EL (cell line): ENCODE measurements at regions not wholly inside any gene's neighbourhood (a gene's known extent, or its start where the extent isn't known, plus 50 kb on each side); places are given as distances from the start of the nearest gene placed in this dataset.
A peak's percentile ranks its signal among the peaks of the same experiment; 100 is the strongest.

ENCODE experiments used
- DNase-seq: peaks from one replicate; pipeline ENCODE4 v3.0.0-alpha.2; 2016

DNA sequence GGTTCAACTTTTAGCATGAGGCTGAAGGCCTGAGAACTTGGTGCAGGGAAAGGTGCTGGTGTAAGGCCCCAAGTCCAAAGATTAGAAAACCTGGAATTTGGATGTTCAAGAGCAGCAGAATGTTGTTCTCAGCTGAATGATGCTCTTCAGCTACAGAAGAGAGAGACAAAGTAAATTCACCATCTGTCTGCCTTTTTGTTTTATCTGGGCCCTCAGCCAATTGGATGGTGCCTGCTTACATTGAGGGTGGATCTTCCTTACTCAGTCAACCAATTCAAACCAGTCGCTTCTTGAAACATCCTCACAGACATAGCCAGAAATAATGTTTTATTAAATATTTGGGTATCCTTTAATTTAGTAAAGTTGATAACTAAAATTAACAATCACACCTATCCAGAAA lies 748.2 kb upstream of the ADAMTS5 start:
- no peak for DNase-seq

DNA sequence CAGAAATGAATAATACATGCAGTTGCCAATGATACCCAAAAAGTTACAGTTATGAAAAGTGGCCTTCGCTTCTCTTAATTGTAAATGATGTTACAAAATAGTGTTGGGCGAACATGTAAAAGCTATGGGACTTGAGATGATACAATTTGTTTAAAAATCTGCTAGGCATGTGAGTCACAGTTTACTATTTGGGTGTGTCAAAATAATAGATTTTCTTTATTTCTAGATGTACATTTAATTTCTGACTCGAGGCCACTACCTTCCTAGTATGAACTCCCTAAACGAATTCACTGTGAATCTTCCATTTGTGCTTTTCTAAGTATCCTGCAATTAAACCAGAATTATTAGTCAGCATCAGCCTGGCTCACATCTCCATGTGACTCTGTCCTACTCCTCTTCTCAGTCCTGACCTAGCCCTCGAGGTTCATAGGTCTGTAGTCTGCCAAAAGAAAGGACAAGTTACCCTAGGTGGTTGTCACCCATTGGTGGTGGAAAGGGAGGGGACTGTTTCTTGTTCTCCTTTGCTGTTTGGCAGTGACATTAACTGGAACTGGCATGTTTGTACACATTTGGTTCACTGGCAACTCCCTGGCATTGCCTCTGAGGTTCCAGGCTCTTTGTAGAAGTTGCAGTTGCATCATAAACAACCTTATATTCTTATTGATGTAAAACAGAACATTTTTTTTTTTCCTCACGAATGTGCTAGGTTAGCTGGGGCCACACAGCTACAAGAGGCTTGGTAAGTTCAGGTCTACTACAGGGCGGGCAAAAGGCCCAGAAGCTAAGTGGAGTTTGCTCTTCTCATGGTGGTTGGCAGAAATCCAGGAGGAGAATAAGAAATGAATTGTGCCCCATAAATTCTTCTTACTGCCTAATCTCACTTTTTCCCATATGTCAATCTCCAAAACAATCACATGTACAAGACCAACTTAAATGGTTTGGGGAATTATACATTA lies 746.5 kb upstream of the ADAMTS5 start:
- no peak for DNase-seq

DNA sequence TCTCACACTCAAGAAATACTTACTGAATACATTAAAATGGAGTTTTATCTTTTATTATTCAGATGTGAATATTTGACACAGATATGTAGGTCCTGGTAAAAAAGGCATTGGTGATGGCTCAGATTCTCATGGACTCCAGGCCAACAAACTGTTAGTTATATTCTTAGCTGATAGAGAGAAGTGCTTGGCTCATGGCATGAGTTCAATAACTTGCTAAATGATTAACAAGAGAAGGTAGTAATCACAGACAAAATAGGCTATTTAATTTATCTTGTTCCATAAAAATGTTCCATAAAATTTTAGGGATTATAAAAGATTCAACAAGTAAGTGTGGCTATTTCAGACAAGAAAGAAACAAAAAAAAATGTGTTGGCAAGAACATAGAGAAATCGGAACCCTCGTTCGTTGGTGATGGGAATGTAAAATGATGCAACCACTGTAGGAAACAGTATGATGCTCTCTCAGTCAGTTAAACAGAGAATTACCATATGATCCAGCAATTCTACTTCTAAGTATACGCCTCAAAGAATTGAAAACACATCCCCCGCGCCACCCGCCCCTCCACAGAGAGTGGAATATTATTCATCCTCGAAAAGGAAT lies 737.8 kb upstream of the ADAMTS5 start:
- no peak for DNase-seq

DNA sequence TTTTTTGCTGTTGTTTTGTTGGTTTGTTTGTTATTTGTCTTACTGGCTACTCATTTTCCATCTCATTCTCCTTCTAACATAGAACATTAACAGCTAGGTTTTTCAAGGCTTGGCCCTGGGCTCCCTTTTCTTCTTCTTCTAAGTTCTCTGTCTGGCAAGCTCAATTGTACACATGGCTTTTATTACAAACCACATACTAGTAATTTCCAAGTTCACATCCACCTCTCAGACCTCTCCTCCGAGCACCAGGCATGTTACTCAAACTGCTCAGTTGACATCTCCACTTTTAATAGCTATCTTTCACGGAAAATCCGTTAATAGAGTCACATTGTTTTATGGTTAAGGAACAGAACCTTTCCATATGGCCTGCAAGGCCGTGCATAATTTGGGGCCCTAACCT lies 736.9 kb upstream of the ADAMTS5 start:
- no peak for DNase-seq

DNA sequence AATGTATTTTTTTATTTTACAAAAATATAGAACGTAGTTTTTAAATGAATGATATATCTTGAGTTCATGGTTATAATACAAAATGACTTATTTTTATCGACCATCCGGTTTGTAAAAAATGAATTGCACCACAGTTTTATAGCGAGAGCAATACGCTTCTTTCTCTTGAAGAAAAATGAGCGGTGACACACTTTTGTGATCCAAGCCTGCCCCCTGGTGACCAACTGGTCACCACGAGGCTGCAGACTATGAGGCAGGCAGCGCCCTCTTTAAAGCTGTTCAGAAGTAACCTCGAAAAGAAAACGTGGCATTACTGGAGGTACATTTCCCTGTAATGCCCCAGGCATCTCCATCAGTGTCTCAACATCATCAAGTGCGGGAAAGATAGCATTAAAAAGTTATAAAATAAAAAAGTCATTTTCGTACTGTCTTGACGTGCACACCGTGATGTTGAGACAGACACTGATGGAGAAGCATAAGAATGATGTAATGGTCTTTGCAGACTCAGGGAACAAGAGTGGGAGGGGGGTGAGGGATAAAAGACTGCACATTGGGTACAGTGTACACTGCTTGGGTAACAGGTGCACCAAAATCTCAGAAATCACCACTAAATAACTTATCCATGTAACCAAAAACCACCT lies 734.2 kb upstream of the ADAMTS5 start:
- DNase-seq, result peak; percentile 88

DNA sequence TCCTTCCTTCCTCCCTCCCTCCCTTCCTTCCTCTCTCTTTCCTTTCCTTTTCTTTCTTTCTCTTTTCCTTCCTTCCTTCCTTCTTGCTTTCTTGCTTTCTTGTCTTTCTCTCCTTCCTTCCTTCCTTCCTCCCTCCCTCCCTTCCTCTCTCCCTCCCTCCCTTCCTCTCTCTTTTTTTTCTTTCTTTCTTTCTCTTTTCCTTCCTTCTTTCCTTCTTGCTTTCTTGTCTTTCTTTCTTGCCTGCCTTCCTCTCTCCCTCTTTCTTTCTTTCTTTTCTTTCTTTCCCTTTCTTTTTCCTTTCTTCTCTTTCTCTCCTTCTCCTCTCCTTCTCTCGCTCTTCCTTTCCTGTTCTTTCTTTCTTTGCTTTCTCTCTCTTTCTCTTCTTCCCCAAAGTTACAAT lies 728.4 kb upstream of the ADAMTS5 start:
- no peak for DNase-seq

DNA sequence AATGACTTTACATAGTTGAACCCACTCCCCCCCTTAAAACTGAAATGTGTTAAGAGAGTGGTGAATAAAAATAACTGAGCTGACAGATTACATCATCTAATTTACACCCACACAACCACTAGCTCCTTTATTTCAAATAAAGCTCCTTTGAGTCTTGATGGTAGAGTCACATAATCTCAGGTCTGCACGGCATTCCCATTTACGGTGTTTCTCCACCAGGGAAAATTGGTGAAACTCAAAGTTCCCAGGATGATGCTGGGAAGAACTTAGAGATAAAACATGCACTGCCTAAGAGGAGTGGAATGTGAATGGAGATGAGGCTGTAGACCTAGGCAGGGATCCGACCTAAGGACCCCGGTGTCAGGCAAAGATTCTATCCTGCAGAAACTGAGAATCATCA lies 727.8 kb upstream of the ADAMTS5 start:
- DNase-seq, result peak; percentile 37

DNA sequence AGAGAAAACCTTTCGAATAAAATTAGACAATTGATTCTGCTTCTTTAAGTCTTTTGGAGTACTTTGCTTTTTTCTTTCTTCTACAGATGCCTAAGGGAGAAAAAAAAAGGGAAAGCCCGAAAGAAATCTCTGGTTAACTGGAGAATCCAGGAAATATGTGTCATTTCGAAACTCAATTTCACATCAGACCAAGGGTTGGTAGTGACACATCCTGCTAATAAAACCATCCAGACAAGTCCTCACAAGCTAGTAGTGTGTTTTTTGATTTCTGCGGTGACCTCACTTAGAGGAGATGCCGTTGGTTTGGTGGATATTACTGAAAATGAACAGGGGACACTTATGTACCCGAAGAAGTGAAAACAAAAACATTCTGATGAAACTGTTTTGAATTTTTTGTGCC lies 726.5 kb upstream of the ADAMTS5 start:
- DNase-seq, result peak; percentile 91

DNA sequence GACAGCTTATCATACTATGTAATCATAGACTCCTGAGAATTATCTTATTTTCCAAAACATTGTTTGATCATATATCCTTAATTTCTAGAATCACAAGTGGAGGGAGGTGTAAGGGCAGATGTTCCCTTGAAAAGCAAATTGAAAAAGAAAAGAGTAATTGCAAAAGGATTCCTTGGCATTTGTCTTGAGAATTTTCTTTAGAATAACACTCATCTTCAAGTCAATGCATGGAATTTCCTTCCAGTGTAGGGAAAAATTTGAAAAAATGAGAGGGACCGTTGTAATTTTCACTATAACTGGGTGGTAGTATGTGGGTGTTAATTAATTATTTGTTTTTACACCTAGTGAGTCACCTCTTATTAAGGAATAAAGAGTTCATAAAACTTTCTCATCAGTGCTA lies 724.6 kb upstream of the ADAMTS5 start:
- peak; percentile 17 for DNase-seq

DNA sequence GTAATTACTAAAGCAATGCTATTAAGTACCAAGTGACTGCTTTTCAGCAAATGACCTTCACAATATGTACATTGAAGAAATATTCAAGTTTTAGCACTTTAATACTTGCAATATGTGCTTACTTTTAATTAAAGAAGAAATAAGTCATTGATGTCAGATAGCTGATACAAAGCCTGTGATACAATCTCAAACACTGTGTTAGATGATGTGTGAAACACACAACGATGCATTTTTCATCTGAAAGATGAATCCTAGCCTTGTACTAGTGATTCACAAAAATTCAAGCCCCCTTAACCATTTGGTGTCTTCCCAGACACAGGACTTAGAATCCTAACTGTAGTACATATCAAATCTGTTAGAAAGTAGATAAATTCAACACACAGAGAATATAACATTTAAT lies 724.1 kb upstream of the ADAMTS5 start:
- no peak for DNase-seq

DNA sequence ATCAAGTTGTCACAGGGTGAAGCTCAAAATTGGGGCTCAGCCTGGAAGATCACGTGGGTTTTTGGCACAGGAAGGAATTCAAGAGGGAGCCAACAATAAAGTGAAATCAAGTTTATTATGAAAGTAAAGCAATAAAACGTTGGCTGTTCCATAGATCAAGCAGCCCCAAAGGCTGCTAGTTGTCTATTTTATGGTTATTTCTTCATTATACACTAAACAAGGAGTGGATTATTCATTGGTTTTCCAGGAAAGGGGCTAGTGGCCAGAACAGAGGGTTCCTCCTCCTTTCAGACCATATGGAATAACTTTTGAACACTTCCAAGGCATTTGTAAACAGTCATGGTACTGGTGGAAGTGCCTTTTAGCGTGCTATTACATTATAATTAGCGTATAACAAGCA lies 723.5 kb upstream of the ADAMTS5 start:
- no peak for DNase-seq

DNA sequence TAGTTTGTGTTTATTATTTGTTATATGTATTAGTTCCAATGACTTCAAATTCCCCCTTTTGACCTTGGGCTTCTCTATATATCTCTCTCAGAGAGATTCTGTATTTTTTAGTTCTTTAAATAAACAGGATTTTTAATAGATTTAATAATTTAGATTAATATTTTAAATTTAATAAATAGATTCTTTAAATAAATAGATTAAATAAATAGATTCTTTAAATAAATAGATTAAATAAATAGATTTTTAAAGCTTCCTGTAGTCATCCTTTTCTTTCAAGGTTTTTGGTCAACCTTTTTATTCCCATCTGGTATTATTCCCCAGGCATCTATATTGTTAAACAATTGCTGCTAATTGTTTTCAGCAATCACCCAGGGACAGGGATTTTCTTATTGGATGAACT lies 721.9 kb upstream of the ADAMTS5 start:
- no peak for DNase-seq

DNA sequence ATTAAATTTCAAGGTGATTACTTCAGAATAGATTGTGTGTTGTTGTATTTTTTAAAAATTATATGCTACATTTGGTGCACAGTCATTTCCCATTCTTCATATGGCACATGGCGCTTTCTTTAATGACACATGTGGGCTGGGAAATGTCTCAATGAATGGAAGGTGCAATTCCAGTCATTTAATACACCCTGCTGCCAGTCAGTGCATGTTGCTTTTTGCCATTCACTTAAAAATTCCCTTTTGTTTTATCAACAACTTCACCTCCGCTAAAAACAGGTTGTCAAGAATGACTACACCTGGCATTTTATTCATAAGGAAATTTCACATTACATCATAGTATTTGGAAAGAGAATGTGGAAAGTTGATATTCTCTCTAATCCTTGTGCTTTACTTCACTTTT lies 716.4 kb upstream of the ADAMTS5 start:
- no peak for DNase-seq

DNA sequence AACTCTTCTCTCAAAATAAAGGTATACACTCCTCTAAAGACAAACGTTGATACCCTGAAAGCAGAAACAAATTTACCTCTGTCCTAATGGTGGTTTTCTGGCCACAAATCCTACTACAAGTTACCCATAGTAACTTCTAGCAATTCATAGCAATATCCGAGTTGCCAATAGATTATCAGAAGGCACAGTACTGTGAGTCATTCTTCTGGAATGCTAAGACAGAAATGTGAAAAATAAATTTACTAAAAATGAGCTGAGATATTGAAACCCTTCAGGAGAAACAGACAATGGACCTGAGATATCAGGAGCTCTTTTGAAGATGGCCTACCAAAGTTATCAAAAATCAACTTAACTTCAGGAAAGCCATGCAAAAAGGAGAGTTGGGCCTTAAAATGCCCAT lies 715.0 kb upstream of the ADAMTS5 start:
- peak; percentile 63 for DNase-seq

DNA sequence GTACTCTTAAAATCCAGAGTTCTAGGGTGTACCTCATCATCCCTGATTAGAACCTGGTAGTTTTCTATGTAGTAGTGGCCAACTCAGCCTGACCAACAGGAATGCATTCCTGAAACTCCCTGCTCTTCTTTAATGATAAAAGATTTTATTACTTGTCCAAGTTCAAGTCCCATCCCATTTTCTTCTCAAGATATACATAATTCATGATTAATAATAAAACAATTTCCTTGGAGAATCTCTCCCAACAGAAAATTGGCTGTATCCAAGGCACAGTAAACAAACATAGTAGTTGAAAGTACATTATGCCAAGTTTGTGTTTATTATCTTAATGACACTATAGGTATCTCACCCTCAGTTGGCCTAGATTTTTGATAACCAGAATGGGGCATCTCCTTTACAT lies 714.1 kb upstream of the ADAMTS5 start:
- peak; percentile 66 for DNase-seq

DNA sequence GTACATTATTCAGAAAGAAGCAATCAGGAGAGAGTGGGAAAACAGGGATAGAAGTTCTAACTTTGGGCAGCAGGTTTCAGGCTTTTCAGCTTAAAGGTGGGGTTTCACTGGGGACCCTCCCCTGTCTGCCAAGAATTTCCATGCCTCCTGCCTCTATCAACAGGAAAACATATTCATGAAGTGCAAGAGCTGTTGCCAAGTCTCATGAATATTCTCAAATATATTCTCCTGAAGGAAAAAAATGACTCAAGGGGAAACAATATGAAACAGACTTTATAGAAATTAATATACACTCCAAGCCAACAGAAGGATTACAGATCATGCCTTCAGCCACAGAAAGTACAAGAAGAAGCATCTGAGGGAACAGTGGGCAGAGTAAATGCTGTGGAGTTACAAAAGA lies 713.3 kb upstream of the ADAMTS5 start:
- DNase-seq, result no peak

DNA sequence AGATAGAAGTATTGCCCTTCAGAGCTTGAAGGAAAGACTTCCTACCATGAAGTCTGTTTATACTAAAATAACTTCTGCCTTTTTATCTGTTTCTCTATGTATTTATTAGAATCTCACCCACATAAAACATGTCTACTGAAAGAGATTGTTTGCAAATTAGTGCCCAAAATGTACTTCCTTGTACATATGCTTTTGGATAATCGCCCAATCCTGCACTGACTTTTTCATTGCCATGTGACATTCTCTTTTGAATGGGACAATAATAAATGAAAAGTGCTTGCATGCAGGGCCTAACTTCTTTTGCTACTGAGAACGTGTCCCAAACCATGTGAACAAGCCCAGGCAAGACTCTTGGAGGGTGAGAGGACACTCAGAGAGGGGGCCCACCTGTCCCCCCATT lies 711.6 kb upstream of the ADAMTS5 start:
- DNase-seq, result no peak

DNA sequence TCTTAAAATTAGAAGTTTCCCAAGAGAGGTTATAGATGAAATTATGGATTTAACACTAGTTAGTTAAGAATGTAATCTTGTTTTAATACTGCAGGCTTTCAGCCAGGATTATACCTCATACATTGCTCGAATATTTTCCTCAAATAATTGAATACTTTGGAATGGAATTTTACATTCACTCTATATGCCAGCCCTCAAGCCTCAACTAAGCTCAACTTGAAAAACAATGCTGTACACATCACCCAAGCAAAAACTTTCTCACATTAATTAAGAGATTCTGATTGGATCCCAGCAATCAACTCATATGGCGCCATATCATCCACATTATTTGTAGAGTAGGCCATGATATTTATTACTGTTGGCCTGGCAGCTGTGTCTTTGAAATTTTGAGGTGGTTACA lies 710.7 kb upstream of the ADAMTS5 start:
- DNase-seq, result peak; percentile 41

DNA sequence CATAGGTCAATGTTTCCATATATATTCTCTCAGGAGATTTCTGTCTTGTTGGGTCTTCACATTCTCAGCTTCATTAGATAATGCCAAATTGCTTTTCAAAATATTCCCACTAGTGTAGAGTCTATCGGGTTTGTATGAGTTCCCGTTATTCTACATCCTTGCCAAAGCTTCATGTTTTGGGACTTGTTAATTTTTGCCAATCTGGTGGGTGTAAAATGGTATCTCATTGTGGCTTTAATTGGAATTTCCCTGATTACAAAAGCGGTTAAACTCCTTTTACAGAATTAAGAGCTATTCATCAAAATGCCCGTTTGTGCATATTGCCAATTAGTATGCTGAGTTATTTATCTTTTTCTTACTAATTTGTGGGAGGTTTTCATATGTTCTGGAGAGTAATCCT lies 708.4 kb upstream of the ADAMTS5 start:
- no peak for DNase-seq

DNA sequence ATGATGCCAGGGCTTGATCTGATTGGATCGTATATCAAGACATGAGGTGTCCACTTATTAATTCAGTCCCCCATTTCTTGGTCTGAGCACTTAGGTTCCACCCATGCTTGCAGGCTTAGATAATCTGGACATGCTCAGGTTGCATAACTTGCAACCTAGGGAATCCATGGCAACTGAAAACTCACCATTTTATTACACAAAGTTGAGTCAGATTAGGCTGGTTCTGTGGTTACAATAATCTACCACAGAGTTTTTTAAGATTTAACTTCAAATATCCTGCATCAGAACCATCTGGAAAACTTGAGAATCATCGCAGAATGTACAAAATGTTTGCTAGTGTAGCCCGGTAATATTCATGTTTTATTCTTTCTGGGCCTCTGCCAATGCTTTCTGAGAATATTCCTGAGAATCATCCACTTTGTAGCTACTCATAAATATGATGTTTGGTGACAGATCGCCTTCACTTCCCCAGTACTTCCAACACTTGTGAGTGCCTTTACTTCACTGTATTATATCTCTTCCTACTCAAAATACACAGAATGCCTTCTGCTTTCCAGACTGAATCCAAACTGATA lies 707.2 kb upstream of the ADAMTS5 start:
- peak; percentile 77 for DNase-seq

DNA sequence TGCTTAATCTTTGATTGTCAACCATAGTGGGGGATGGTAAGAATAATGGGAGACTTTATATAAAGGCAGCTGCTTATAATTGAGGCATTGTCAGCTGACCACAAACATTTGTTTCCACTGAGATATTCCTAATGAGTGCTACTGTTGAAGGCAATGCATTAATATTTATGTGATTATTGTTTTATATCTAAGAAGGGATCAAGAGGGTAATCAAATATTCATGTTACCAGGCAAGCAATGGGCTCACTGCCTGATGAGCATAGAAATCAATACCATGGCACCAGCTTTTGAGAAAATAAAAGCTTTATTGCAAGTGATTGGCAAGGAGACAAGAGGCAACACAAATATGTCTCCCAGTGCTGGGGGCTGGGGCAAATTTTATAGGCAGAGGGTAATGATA lies 706.7 kb upstream of the ADAMTS5 start:
- DNase-seq, result no peak

DNA sequence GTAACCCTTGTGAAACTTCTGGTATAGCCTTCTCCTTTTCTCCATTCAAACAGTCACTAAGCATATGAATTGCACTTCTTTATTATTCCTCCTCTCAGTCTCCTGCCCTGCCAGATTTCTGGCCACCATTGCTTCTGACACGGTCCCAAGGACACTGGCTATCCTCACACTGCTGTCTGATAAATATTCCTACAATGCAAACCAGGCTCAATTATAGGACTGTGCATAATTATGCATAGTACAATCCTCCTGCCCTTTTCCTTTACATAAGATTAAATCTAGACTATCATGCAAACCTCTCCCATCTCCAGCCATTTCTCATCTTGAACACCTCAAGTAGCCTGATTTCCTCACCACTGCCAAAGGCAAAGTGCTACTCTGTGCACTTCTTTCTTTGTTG lies 704.3 kb upstream of the ADAMTS5 start:
- DNase-seq, result no peak

DNA sequence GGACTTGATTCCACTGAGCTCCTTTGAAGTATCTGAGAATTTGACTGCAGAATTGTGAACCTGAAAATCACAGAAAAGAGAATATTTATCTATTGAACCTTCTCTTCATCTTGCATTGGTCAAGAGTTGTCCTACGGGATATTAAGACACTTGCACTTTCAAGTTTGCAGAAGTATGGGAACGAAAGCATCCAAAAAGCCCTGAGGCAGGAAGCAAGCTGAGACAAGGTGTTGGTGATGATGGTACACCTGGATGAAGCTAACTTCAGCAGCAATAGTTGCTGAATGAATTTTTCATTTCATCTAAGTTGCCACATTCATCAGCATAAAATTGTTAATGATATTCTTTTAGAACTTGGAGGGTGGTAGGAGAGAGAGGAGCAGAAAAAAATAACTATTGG lies 686.6 kb upstream of the ADAMTS5 start:
- no peak for DNase-seq

DNA sequence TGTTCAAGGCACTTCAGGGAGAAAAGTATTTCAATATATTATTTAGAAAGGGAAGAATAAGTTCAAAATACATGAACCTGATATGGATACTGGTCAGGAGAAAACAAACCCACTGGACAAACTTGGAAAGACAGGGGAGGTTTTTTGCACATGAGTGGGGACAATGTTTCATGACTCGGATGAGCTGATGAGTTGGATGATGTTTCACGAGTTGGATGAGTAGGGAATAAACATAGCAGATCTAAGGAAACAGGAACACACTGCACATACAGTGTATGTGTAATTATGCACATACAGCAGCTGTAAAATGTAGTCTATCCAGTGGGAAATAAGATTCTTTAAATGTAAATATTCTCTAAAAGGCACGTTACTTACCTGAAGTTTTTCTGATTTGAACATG lies 682.9 kb upstream of the ADAMTS5 start:
- DNase-seq, result no peak
